ENCODE measurements at regions not wholly inside any gene's neighbourhood (a gene's known extent, or its start where the extent isn't known, plus 50 kb on each side); places are given as distances from the start of the nearest gene placed in this dataset.

DNA sequence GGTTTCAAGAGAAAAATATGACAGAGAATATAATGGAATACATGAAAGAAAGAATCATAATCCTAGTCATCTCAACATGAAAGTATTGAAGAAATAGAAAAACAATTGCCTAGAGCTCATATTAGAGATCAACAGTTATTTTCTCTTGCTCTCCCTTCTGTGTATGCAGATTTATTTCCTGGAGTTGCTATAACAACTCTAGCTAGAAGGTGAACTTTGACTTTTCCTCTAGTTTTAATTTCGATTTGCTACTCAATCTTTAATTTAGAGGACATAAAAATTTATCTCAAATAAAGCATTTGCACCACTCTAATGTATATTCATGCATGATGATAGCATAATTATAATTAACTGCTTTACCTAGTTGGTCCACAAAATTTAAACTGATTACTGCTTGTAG lies 84.6 kb upstream of the PICALM start:
- TF ChIP-seq, protein P1, sequence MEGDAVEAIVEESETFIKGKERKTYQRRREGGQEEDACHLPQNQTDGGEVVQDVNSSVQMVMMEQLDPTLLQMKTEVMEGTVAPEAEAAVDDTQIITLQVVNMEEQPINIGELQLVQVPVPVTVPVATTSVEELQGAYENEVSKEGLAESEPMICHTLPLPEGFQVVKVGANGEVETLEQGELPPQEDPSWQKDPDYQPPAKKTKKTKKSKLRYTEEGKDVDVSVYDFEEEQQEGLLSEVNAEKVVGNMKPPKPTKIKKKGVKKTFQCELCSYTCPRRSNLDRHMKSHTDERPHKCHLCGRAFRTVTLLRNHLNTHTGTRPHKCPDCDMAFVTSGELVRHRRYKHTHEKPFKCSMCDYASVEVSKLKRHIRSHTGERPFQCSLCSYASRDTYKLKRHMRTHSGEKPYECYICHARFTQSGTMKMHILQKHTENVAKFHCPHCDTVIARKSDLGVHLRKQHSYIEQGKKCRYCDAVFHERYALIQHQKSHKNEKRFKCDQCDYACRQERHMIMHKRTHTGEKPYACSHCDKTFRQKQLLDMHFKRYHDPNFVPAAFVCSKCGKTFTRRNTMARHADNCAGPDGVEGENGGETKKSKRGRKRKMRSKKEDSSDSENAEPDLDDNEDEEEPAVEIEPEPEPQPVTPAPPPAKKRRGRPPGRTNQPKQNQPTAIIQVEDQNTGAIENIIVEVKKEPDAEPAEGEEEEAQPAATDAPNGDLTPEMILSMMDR (IDR thresholded peaks at IDR 0.05) = no peak
- TF ChIP-seq POLR2A (IDR thresholded peaks at IDR 0.05) (no peak), POLR2AphosphoS5 (IDR thresholded peaks at IDR 0.05) (no peak), EP300 (IDR thresholded peaks at IDR 0.05) (no peak)

All from gastroesophageal sphincter (tissue), 3 donors.